K562 (cell line): ENCODE measurements at regions not wholly inside any gene's neighbourhood (a gene's known extent, or its start where the extent isn't known, plus 50 kb on each side); places are given as distances from the start of the nearest gene placed in this dataset.

Source experiments
- BACH1 ChIP-seq: fragments of 200-800 bp; sonication (Bioruptor generic); IDR thresholded peaks from 2 replicates; pipeline ENCODE4 v1.6.1; 2016; ENCODE audit warnings: missing genetic modification characterization, missing compliant biosample characterization
- CUX1 ChIP-seq: fragments of 200-800 bp; sonication (Bioruptor generic); IDR thresholded peaks from 2 replicates; pipeline ENCODE4 v1.6.1; 2016; ENCODE audit warnings: missing genetic modification characterization, missing compliant biosample characterization
- FOSL1 ChIP-seq: fragments of 200-800 bp; sonication (Bioruptor generic); conservative IDR thresholded peaks from 2 replicates; pipeline ENCODE4 v1.6.1; 2016; ENCODE audit warnings: missing genetic modification characterization, missing compliant biosample characterization
- HNRNPK ChIP-seq: fragments of 200-400 bp; formaldehyde crosslinking; IDR thresholded peaks from one replicate; pipeline ENCODE4 v1.6.1; 2018; ENCODE audit warnings: mild to moderate bottlenecking, low read depth, low read length; ENCODE audit not compliant: poor library complexity, severe bottlenecking
- OTX1 ChIP-seq: fragments of 450-650 bp; formaldehyde crosslinking; IDR thresholded peaks from 2 replicates; pipeline ENCODE4 v1.4.0; 2022; ENCODE audit warnings: mild to moderate bottlenecking
- PPARD ChIP-seq: fragments of 250-450 bp; sonication (Bioruptor Pico); IDR thresholded peaks from 2 replicates; pipeline ENCODE4 v1.8.0; 2022; ENCODE audit warnings: inconsistent platforms, mild to moderate bottlenecking, moderate library complexity
- PTRF ChIP-seq: fragments of 450-650 bp; IDR thresholded peaks from 2 replicates; pipeline ENCODE4 v1.6.1; 2016; ENCODE audit warnings: mild to moderate bottlenecking, missing genetic modification characterization, missing compliant biosample characterization
- TAF1 ChIP-seq: IDR thresholded peaks from 2 replicates; pipeline ENCODE4 v1.6.1; 2011; ENCODE audit warnings: mild to moderate bottlenecking, low read length, moderate library complexity; ENCODE audit not compliant: insufficient read depth, control insufficient read depth, severe bottlenecking; ENCODE audit errors: extremely low read depth
- ZKSCAN8 ChIP-seq: fragments of 200-800 bp; sonication (Bioruptor generic); IDR thresholded peaks from 2 replicates; pipeline ENCODE4 v1.6.1; 2016; ENCODE audit warnings: missing genetic modification characterization, missing compliant biosample characterization
- ZNF184 ChIP-seq: sonication (generic); formaldehyde crosslinking; IDR thresholded peaks from 2 replicates; pipeline ENCODE4 v1.5.0; 2020; ENCODE audit warnings: missing genetic modification reagents
- ZNF512 ChIP-seq: IDR thresholded peaks from 2 replicates; pipeline ENCODE4 v1.6.1; 2016; ENCODE audit warnings: missing genetic modification characterization, missing compliant biosample characterization
- ZNF668 ChIP-seq: fragments of 250-450 bp; sonication (Bioruptor Pico); IDR thresholded peaks from 2 replicates; pipeline ENCODE4 v1.8.0; 2022; ENCODE audit warnings: mild to moderate bottlenecking, inconsistent platforms

GRCh38 chr4:58653251-58653650, 1543.1 kb upstream of the IGFBP7 start (continued):
- TF ChIP-seq FOSL1 (tag): no peak
- no peak for TF ChIP-seq ZNF184 (CRISPR knock-in tag)
- TF ChIP-seq PTRF (tag): no peak
- TF ChIP-seq ZNF512 (tag): no peak
- no peak for TF ChIP-seq PPARD (CRISPR knock-in tag)
- TF ChIP-seq OTX1 (CRISPR knock-in tag): no peak
- TF ChIP-seq BACH1 (tag): no peak
- TF ChIP-seq HNRNPK: no peak
- TF ChIP-seq TAF1: no peak
- no peak for TF ChIP-seq CUX1 (CRISPR knock-in tag)
- no peak for TF ChIP-seq ZNF668
- no peak for TF ChIP-seq ZKSCAN8 (CRISPR knock-in tag)
